Neural progenitor cell (in vitro differentiated cells): ENCODE measurements at regions not wholly inside any gene's neighbourhood (a gene's known extent, or its start where the extent isn't known, plus 50 kb on each side); places are given as distances from the start of the nearest gene placed in this dataset.

Source experiments
- CTCF ChIP-seq: fragments of 200-600 bp; sonication (generic); IDR thresholded peaks from 2 replicates; pipeline ENCODE4 v1.5.1; 2017; ENCODE audit warnings: antibody characterized with exemption, mild to moderate bottlenecking
- EZH2phosphoT487 ChIP-seq: fragments of 200-600 bp; sonication (generic); IDR thresholded peaks from 2 replicates; pipeline ENCODE4 v1.6.1; 2017; ENCODE audit warnings: antibody characterized with exemption

- TF ChIP-seq CTCF (no peak), EZH2phosphoT487 (peak; percentile 43)
Observed at GRCh38 chr15:97652700-97653167, 307.8 kb upstream of the ARRDC4 start.
